ENCODE measurements at regions not wholly inside any gene's neighbourhood (a gene's known extent, or its start where the extent isn't known, plus 50 kb on each side); places are given as distances from the start of the nearest gene placed in this dataset.

DNA sequence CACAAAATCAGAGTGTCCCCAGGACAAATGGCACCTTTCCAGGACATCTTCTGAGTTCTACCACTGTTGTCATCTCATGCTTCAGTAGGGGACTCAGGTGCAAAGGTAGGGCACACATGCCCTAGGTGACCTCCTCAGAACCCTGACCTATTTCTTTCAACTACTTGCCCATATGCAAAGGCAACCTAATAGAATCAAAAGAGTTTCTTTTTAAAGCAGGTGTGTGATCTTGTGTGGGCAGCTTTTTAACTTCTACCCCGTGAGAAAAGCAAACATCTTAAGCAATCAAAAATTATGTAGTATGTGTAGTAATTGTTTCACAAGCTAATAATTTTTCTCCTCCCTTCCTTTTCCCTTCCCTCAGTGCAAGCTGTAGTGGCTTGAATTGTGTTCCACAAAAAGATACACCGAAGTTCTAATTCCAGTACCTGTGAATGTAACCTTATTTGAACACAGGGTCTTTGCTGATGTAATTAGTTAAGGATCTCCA lies 333.1 kb downstream of the RND3 start (continued):
- TF ChIP-seq PPARA (CRISPR knock-in tag; IDR thresholded peaks at IDR 0.05; ENCODE audit: borderline replicate concordance): no peak
- no peak for TF ChIP-seq ZNF565 (CRISPR knock-in tag; conservative IDR thresholded peaks at IDR 0.05; ENCODE audit: low read depth)
- no peak for TF ChIP-seq ZFP3 (CRISPR knock-in tag; IDR thresholded peaks at IDR 0.05)
- TF ChIP-seq TOX (CRISPR knock-in tag; IDR thresholded peaks at IDR 0.05; ENCODE audit: borderline replicate concordance): no peak

- TF ChIP-seq PPARA (CRISPR knock-in tag; IDR thresholded peaks at IDR 0.05; ENCODE audit: borderline replicate concordance) (no peak), ZNF70 (CRISPR knock-in tag; IDR thresholded peaks at IDR 0.05) (no peak), ZNF565 (CRISPR knock-in tag; conservative IDR thresholded peaks at IDR 0.05; ENCODE audit: low read depth) (no peak), OSR1 (CRISPR knock-in tag; IDR thresholded peaks at IDR 0.05) (no peak), RARB (CRISPR knock-in tag; IDR thresholded peaks at IDR 0.05) (no peak), ISL1 (CRISPR knock-in tag; IDR thresholded peaks at IDR 0.05) (no peak), ZC3H10 (CRISPR knock-in tag; IDR thresholded peaks at IDR 0.05) (no peak), ZNF8 (CRISPR knock-in tag; IDR thresholded peaks at IDR 0.05) (no peak), TOX (CRISPR knock-in tag; IDR thresholded peaks at IDR 0.05; ENCODE audit: borderline replicate concordance) (no peak), POU6F1 (CRISPR knock-in tag; IDR thresholded peaks at IDR 0.05; ENCODE audit: borderline replicate concordance, low read depth) (no peak), ARNTL (CRISPR knock-in tag; IDR thresholded peaks at IDR 0.05; ENCODE audit: borderline replicate concordance, low read depth) (no peak), TSHZ2 (CRISPR knock-in tag; IDR thresholded peaks at IDR 0.05) (no peak), CSDC2 (CRISPR knock-in tag; IDR thresholded peaks at IDR 0.05) (no peak), ZFP30 (CRISPR knock-in tag; IDR thresholded peaks at IDR 0.05) (no peak), SNAI2 (CRISPR knock-in tag; IDR thresholded peaks at IDR 0.05) (no peak)
- no peak for ATAC-seq
Observed at GRCh38 chr2:150153646-150154307, 333.7 kb downstream of the RND3 start.

- no peak for ATAC-seq
- TF ChIP-seq ZNF70 (CRISPR knock-in tag; IDR thresholded peaks at IDR 0.05) (no peak), TSHZ2 (CRISPR knock-in tag; IDR thresholded peaks at IDR 0.05) (no peak), SNAI2 (CRISPR knock-in tag; IDR thresholded peaks at IDR 0.05) (no peak), TCF4 (CRISPR knock-in tag; IDR thresholded peaks at IDR 0.05; ENCODE audit: borderline replicate concordance) (no peak), POU6F1 (CRISPR knock-in tag; IDR thresholded peaks at IDR 0.05; ENCODE audit: borderline replicate concordance, low read depth) (no peak), ZC3H10 (CRISPR knock-in tag; IDR thresholded peaks at IDR 0.05) (no peak), ESRRG (CRISPR knock-in tag; IDR thresholded peaks at IDR 0.05) (no peak), BACH2 (CRISPR knock-in tag; IDR thresholded peaks at IDR 0.05; ENCODE audit: borderline replicate concordance) (no peak), GLIS3 (CRISPR knock-in tag; IDR thresholded peaks at IDR 0.05) (no peak), PPARA (CRISPR knock-in tag; IDR thresholded peaks at IDR 0.05; ENCODE audit: borderline replicate concordance) (no peak), ZNF8 (CRISPR knock-in tag; IDR thresholded peaks at IDR 0.05) (no peak), ARNTL (CRISPR knock-in tag; IDR thresholded peaks at IDR 0.05; ENCODE audit: borderline replicate concordance, low read depth) (no peak), RARB (CRISPR knock-in tag; IDR thresholded peaks at IDR 0.05) (no peak), ZNF565 (CRISPR knock-in tag; conservative IDR thresholded peaks at IDR 0.05; ENCODE audit: low read depth) (no peak), ISL1 (CRISPR knock-in tag; IDR thresholded peaks at IDR 0.05) (no peak), TOX (CRISPR knock-in tag; IDR thresholded peaks at IDR 0.05; ENCODE audit: borderline replicate concordance) (no peak), OSR1 (CRISPR knock-in tag; IDR thresholded peaks at IDR 0.05) (no peak)
- TF ChIP-seq, protein P1, sequence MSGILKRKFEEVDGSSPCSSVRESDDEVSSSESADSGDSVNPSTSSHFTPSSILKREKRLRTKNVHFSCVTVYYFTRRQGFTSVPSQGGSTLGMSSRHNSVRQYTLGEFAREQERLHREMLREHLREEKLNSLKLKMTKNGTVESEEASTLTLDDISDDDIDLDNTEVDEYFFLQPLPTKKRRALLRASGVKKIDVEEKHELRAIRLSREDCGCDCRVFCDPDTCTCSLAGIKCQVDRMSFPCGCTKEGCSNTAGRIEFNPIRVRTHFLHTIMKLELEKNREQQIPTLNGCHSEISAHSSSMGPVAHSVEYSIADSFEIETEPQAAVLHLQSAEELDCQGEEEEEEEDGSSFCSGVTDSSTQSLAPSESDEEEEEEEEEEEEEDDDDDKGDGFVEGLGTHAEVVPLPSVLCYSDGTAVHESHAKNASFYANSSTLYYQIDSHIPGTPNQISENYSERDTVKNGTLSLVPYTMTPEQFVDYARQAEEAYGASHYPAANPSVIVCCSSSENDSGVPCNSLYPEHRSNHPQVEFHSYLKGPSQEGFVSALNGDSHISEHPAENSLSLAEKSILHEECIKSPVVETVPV (CRISPR knock-in tag; IDR thresholded peaks at IDR 0.05): no peak
- TF ChIP-seq, protein P2, sequence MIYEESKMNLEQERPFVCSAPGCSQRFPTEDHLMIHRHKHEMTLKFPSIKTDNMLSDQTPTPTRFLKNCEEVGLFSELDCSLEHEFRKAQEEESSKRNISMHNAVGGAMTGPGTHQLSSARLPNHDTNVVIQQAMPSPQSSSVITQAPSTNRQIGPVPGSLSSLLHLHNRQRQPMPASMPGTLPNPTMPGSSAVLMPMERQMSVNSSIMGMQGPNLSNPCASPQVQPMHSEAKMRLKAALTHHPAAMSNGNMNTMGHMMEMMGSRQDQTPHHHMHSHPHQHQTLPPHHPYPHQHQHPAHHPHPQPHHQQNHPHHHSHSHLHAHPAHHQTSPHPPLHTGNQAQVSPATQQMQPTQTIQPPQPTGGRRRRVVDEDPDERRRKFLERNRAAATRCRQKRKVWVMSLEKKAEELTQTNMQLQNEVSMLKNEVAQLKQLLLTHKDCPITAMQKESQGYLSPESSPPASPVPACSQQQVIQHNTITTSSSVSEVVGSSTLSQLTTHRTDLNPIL (CRISPR knock-in tag; IDR thresholded peaks at IDR 0.05; ENCODE audit: low read depth): no peak
Observed at GRCh38 chr2:150152230-150152629, 335.2 kb downstream of the RND3 start.

Measured in SK-N-SH treated with all-trans-retinoic acid at 6 μM for 48 hours (cell line).